Lower leg skin (tissue), 3 donors: ENCODE measurements at regions not wholly inside any gene's neighbourhood (a gene's known extent, or its start where the extent isn't known, plus 50 kb on each side); places are given as distances from the start of the nearest gene placed in this dataset.

Source experiments
- CTCF ChIP-seq, 3 donors: fragments of 450-650 bp; IDR thresholded peaks; one replicate each; pipeline ENCODE4 v1.5.1; 2016; ENCODE audit warnings: antibody characterized with exemption in 3 of 3, mild to moderate bottlenecking in 3 of 3, moderate library complexity in 2 of 3
- POLR2A ChIP-seq, 2 donors: fragments of 450-650 bp; IDR thresholded peaks; one replicate each; pipeline ENCODE4 v1.6.1; 2016 to 2017; ENCODE audit warnings: antibody characterized with exemption in 2 of 2, mild to moderate bottlenecking in 1 of 2, moderate library complexity in 1 of 2

- TF ChIP-seq CTCF (IDR thresholded peaks at IDR 0.05) = no peak
- no peak for TF ChIP-seq POLR2A (IDR thresholded peaks at IDR 0.05)
Observed at GRCh38 chr13:55307909-55308308, 1832.8 kb upstream of the PRR20A start.
